ENCODE measurements at regions not wholly inside any gene's neighbourhood (a gene's known extent, or its start where the extent isn't known, plus 50 kb on each side); places are given as distances from the start of the nearest gene placed in this dataset.

- Histone ChIP-seq H3K36me3 (no peaks in the 10 kb centered on the region), H3K4me3 (no peak overlapping the region), H3K27ac (no peak overlapping the region), H3K9me3 (no peaks in the 10 kb centered on the region), H3K4me1 (no peaks in the 10 kb centered on the region), H3K27me3 (no peaks in the 10 kb centered on the region)
- no peak for DNase-seq
- no peak for TF ChIP-seq CTCF (IDR thresholded peaks at IDR 0.05)
- intact Hi-C loops (cut with DNase I; ENCODE audit: low total_unique reads) = no loop called here
Observed at GRCh38 chr5:67510204-67510603, 313.6 kb upstream of the CD180 start.

- Histone ChIP-seq H3K9me3 (no peaks in the 10 kb centered on the region), H3K4me1 (no peaks in the 10 kb centered on the region), H3K4me3 (no peak overlapping the region), H3K36me3 (no peaks in the 10 kb centered on the region), H3K27me3 (no peaks in the 10 kb centered on the region), H3K27ac (no peak overlapping the region)
- intact Hi-C loops (cut with DNase I; ENCODE audit: low total_unique reads) = no loop called here
- TF ChIP-seq CTCF (IDR thresholded peaks at IDR 0.05) = no peak
- DNase-seq = no peak
Observed at GRCh38 chr5:67509402-67510186, 313.0 kb upstream of the CD180 start.

- Histone ChIP-seq H3K4me1 (no peaks in the 10 kb centered on the region), H3K4me3 (no peak overlapping the region)
Observed at GRCh38 chr5:67506241-67506640, 309.6 kb upstream of the CD180 start.

GRCh38 chr5:67502951-67503350 is 306.4 kb upstream of the CD180 start:
- intact Hi-C loops (cut with DNase I; ENCODE audit: low total_unique reads) = no loop called here
- Histone ChIP-seq H3K27ac (no peak overlapping the region), H3K4me1 (no peaks in the 10 kb centered on the region), H3K36me3 (no peaks in the 10 kb centered on the region), H3K9me3 (no peaks in the 10 kb centered on the region), H3K27me3 (no peaks in the 10 kb centered on the region), H3K4me3 (no peak overlapping the region)
- no peak for TF ChIP-seq CTCF (IDR thresholded peaks at IDR 0.05)
- no peak for DNase-seq

More at GRCh38 chr5:67506241-67506640, 309.6 kb upstream of the CD180 start:
- no peaks in the 10 kb centered on the region for H3K36me3 ChIP-seq
- no peak for DNase-seq
- H3K9me3 ChIP-seq = no peaks in the 10 kb centered on the region
- H3K27ac ChIP-seq = no peak overlapping the region
- no peak for TF ChIP-seq CTCF (IDR thresholded peaks at IDR 0.05)
- intact Hi-C loops (cut with DNase I; ENCODE audit: low total_unique reads) = no loop called here
- no peaks in the 10 kb centered on the region for H3K27me3 ChIP-seq

GRCh38 chr5:67496051-67496450 is 299.5 kb upstream of the CD180 start:
- H3K4me1 ChIP-seq = peaks cover 0 to 20% (median 11%) of the 10 kb centered on the region in 4 donors

More at GRCh38 chr5:67496051-67496450, 299.5 kb upstream of the CD180 start:
- Histone ChIP-seq H3K27ac (no peak overlapping the region), H3K27me3 (no peaks in the 10 kb centered on the region), H3K36me3 (no peaks in the 10 kb centered on the region), H3K4me3 (no peak overlapping the region), H3K9me3 (no peaks in the 10 kb centered on the region)
- no peak for DNase-seq
- TF ChIP-seq CTCF (IDR thresholded peaks at IDR 0.05) = no peak
- intact Hi-C loops (cut with DNase I; ENCODE audit: low total_unique reads) = no loop called here

All from tibial artery (tissue), 4 donors.